H1 (cell line): ENCODE measurements at regions not wholly inside any gene's neighbourhood (a gene's known extent, or its start where the extent isn't known, plus 50 kb on each side); places are given as distances from the start of the nearest gene placed in this dataset.

Experiments
- CTCF ChIA-PET: fragments of 300-600 bp; sonication (Branson Sonifier 250); formaldehyde crosslinking; loops from one replicate; lab custom pipeline; 2021; ENCODE audit not compliant: partially characterized antibody; lab: Charles Lee
- POLR2A ChIA-PET: fragments of 300-600 bp; sonication (Branson Sonifier 250); formaldehyde crosslinking; loops from one replicate; lab custom pipeline; 2021; ENCODE audit warnings: inconsistent platforms; ENCODE audit not compliant: partially characterized antibody; lab: Charles Lee
- DNase-seq, 2 experiments: peaks; one replicate each; pipeline versions ENCODE4 v3.0.0 to v3.0.0-alpha.2; 2010 to 2022; ENCODE audit warnings: low spot score in 2 of 2, low read depth in 1 of 2, mixed read lengths in 1 of 2
- FAIRE-seq: peaks from 2 replicates; lab custom pipeline; 2011; peaks lifted over from hg19 to GRCh38; lab: Jason Lieb, UNC
- H2AFZ ChIP-seq: 2 replicates; pipeline ENCODE4 v1.8.1; 2012; ENCODE audit warnings: low read length, inconsistent platforms
- H2AK5ac ChIP-seq: 2 replicates; pipeline ENCODE4 v1.6.1; 2013; ENCODE audit warnings: low read depth, low read length
- H2BK120ac ChIP-seq: replicated peaks from 2 replicates; pipeline ENCODE3; 2013; ENCODE audit warnings: low read depth, low read length, inconsistent platforms
- H2BK12ac ChIP-seq: 2 replicates; pipeline ENCODE4 v1.6.1; 2013; ENCODE audit warnings: low read depth, low read length
- H2BK15ac ChIP-seq: 2 replicates; pipeline ENCODE4 v1.6.1; 2013; ENCODE audit warnings: low read length
- H2BK20ac ChIP-seq: 2 replicates; pipeline ENCODE4 v1.6.1; 2013; ENCODE audit warnings: low read length
- H2BK5ac ChIP-seq: 2 replicates; pipeline ENCODE4 v1.6.1; 2013; ENCODE audit warnings: low read depth, low read length
- H3K14ac ChIP-seq: 2 replicates; pipeline ENCODE4 v1.6.1; 2013; ENCODE audit warnings: inconsistent platforms; ENCODE audit not compliant: insufficient read length
- H3K18ac ChIP-seq: 2 replicates; pipeline ENCODE4 v1.6.1; 2013; ENCODE audit warnings: low read length; ENCODE audit errors: extremely low read depth
- H3K23ac ChIP-seq: 2 replicates; pipeline ENCODE4 v1.6.1; 2013; ENCODE audit warnings: inconsistent platforms; ENCODE audit not compliant: insufficient read length
- H3K23me2 ChIP-seq: 2 replicates; pipeline ENCODE4 v1.6.1; 2013; ENCODE audit warnings: low read depth, low read length
- H3K27ac ChIP-seq: 2 replicates; pipeline ENCODE4 v1.6.1; 2011; ENCODE audit warnings: low read depth, low read length, inconsistent platforms
- H3K27me3 ChIP-seq, 4 experiments: replicated peaks in 1 of 4; 1 replicate in 1 of 4; 2 replicates in 3 of 4; pipeline versions ENCODE4 v1.6.1 to v1.8.1; 2011 to 2013; ENCODE audit warnings: low read length in 3 of 4, mild to moderate bottlenecking in 3 of 4, inconsistent platforms in 2 of 4, mixed read lengths in 2 of 4, moderate library complexity in 1 of 4; ENCODE audit not compliant: control insufficient read depth in 3 of 4, insufficient read depth in 3 of 4; ENCODE audit errors: extremely low read depth in 1 of 4
- H3K36me3 ChIP-seq, 4 experiments: 2 replicates each; pipeline versions ENCODE4 v1.6.1 to v1.8.1; 2011 to 2013; ENCODE audit warnings: mild to moderate bottlenecking in 4 of 4, low read length in 3 of 4, moderate library complexity in 2 of 4, control low read depth in 1 of 4, inconsistent platforms in 1 of 4; ENCODE audit not compliant: insufficient read depth in 4 of 4, control insufficient read depth in 2 of 4
- H3K4ac ChIP-seq: replicated peaks from 2 replicates; pipeline ENCODE3; 2013; ENCODE audit warnings: low read length, low read depth, mixed read lengths, inconsistent platforms; ENCODE audit not compliant: insufficient read length
- H3K4me1 ChIP-seq, 4 experiments: replicated peaks in 1 of 4; 1 replicate in 1 of 4; 2 replicates in 3 of 4; pipeline versions ENCODE4 v1.6.1 to v1.8.1; 2011 to 2013; ENCODE audit warnings: low read length in 3 of 4, inconsistent platforms in 2 of 4, mixed read lengths in 1 of 4; ENCODE audit not compliant: insufficient read depth in 4 of 4, control insufficient read depth in 3 of 4
- H3K4me2 ChIP-seq, 2 experiments: 2 replicates each; pipeline versions ENCODE4 v1.6.1 to v1.8.1; 2011 to 2013; ENCODE audit warnings: low read depth in 2 of 2, low read length in 2 of 2, control low read depth in 1 of 2, inconsistent platforms in 1 of 2, mild to moderate bottlenecking in 1 of 2; ENCODE audit not compliant: insufficient read depth in 1 of 2
- H3K4me3 ChIP-seq, 4 experiments: fragments of 200-600, 300-600 bp in 1 of 4; sonication (generic), shearing (Covaris generic), sonication (Bioruptor Twin) in 1 of 4; 2 replicates each; pipeline versions ENCODE4 v1.5.1 to v1.8.1; 2011 to 2016; ENCODE audit warnings: low read length in 4 of 4, low read depth in 3 of 4, control low read depth in 2 of 4, inconsistent platforms in 2 of 4, mild to moderate bottlenecking in 2 of 4, mixed read lengths in 1 of 4, moderate library complexity in 1 of 4; ENCODE audit not compliant: insufficient read depth in 2 of 4; ENCODE audit errors: extremely low read depth in 1 of 4
- H3K56ac ChIP-seq: replicated peaks from 2 replicates; pipeline ENCODE3; 2013; ENCODE audit warnings: low read depth, mild to moderate bottlenecking, mixed read lengths, low read length, inconsistent platforms; ENCODE audit not compliant: insufficient read length
- H3K79me1 ChIP-seq: 2 replicates; pipeline ENCODE4 v1.6.1; 2013; ENCODE audit warnings: low read depth, low read length, control low read depth
- H3K79me2 ChIP-seq, 2 experiments: 2 replicates each; pipeline versions ENCODE4 v1.6.1 to v1.8.1; 2012 to 2013; ENCODE audit warnings: low read length in 2 of 2, mild to moderate bottlenecking in 2 of 2, inconsistent platforms in 1 of 2; ENCODE audit not compliant: insufficient read depth in 2 of 2, control insufficient read depth in 1 of 2
- H3K9ac ChIP-seq, 4 experiments: replicated peaks in 1 of 4; 1 replicate in 1 of 4; 2 replicates in 3 of 4; pipeline versions ENCODE4 v1.6.1 to v1.8.1; 2011 to 2013; ENCODE audit warnings: low read depth in 3 of 4, low read length in 3 of 4, control low read depth in 2 of 4, mild to moderate bottlenecking in 2 of 4, moderate library complexity in 2 of 4, inconsistent platforms in 1 of 4; ENCODE audit errors: extremely low read depth in 1 of 4
- H3K9me3 ChIP-seq, 2 experiments: 2 replicates each; pipeline versions ENCODE4 v1.6.1 to v1.8.1; 2012 to 2013; ENCODE audit warnings: mild to moderate bottlenecking in 2 of 2, moderate library complexity in 2 of 2, control low read depth in 1 of 2, inconsistent platforms in 1 of 2, low read depth in 1 of 2, low read length in 1 of 2, mixed read lengths in 1 of 2; ENCODE audit not compliant: insufficient read depth in 2 of 2
- H4K20me1 ChIP-seq, 2 experiments: replicated peaks in 1 of 2; 2 replicates each; pipeline versions ENCODE3 to v1.8.1; 2011 to 2013; ENCODE audit warnings: inconsistent platforms in 2 of 2, low read length in 2 of 2, mild to moderate bottlenecking in 1 of 2; ENCODE audit not compliant: insufficient read depth in 2 of 2, control insufficient read depth in 1 of 2
- H4K5ac ChIP-seq: 2 replicates; pipeline ENCODE4 v1.6.1; 2013; ENCODE audit warnings: low read length, low read depth, mixed read lengths, inconsistent platforms; ENCODE audit not compliant: insufficient read length
- H4K8ac ChIP-seq: 2 replicates; pipeline ENCODE4 v1.8.0; 2013; ENCODE audit warnings: mild to moderate bottlenecking, moderate library complexity, low read length, inconsistent platforms; ENCODE audit not compliant: insufficient read depth; ENCODE audit errors: extremely low read depth
- H4K91ac ChIP-seq: replicated peaks from 2 replicates; pipeline ENCODE3; 2013; ENCODE audit warnings: low read length, mixed read lengths, inconsistent platforms; ENCODE audit not compliant: insufficient read length
- CEBPB ChIP-seq: IDR thresholded peaks from 2 replicates; pipeline ENCODE4 v1.6.1; 2012; ENCODE audit warnings: low read depth, low read length
- WGBS, 2 experiments: shearing (Covaris generic) in 1 of 2; methylation state at CpG; one replicate each; pipeline versions ENCODE4 v1.1.6 to v1.1.7; 2013 to 2015; ENCODE audit warnings: low lambda C conversion rate in 2 of 2, mixed read lengths in 2 of 2, inconsistent platforms in 1 of 2, low coverage in 1 of 2, missing lambda C conversion rate in 1 of 2; ENCODE audit not compliant: insufficient replicate concordance in 2 of 2, insufficient coverage in 1 of 2, insufficient read length in 1 of 2; ENCODE audit errors: extremely low coverage in 1 of 2, missing lambda C conversion rate in 1 of 2; 5-methylcytosine and 5-hydroxymethylcytosine counted together
- TF ChIP-seq, protein P1 (sequence below): IDR thresholded peaks from 2 replicates; pipeline ENCODE4 v1.6.1; 2012; ENCODE audit warnings: low read length, inconsistent platforms

DNA sequence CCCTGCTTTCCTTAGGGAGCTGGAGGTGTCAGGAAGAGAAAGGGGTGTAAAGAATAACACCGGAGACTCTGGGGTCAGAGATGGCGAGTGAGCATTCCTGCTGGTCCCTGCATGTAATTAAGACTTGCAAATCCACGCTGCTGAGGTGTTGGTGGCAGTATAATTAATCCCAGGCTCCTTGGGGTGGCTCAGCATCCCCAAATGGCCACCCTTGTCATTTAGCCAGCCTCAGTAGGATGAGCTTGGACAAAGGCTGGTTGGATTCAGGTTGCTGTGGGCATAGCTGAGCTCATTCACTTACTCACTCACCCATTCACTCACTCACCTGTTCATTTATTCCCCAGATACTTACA lies 174.4 kb upstream of the RPH3A start:
- Histone ChIP-seq H2BK20ac (no peak overlapping the region; the same call in 1 of the 2 replicates), H2BK120ac (no peak overlapping the region), H2AFZ (0 out of 2 replicates have a peak overlapping the region, but pooled peaks have one; percentile 33), H3K23ac (no peak overlapping the region), H4K91ac (no peak overlapping the region), H3K36me3 (no peaks in the 10 kb centered on the region), H2BK5ac (peak overlapping the region; percentile 69), H2BK15ac (no peak overlapping the region), H3K27me3 (peaks cover 0 to 4% (median 3%) of the 10 kb centered on the region in 4 experiments; a peak in 5 of 7 replicates), H3K79me2 (no peaks in the 10 kb centered on the region), H2BK12ac (no peak overlapping the region), H2AK5ac (no peak overlapping the region)
- WGBS, 2 experiments: 8% methylated on average over 3 of the region's 3 CpGs; no CpG with 5 or more reads in 1 of the 2 experiments
- CTCF ChIA-PET: interaction anchor here (0.8 to 1.6 kb wide), 7 partner anchors 15 to 88 kb away, joined by 3 to 6 read pairs (median 3); no protein-coding TSS in a partner anchor
- TF ChIP-seq, protein P1, sequence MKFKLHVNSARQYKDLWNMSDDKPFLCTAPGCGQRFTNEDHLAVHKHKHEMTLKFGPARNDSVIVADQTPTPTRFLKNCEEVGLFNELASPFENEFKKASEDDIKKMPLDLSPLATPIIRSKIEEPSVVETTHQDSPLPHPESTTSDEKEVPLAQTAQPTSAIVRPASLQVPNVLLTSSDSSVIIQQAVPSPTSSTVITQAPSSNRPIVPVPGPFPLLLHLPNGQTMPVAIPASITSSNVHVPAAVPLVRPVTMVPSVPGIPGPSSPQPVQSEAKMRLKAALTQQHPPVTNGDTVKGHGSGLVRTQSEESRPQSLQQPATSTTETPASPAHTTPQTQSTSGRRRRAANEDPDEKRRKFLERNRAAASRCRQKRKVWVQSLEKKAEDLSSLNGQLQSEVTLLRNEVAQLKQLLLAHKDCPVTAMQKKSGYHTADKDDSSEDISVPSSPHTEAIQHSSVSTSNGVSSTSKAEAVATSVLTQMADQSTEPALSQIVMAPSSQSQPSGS: no peak
- no peak for TF ChIP-seq CEBPB
- TF ChIP-seq, all 59 proteins: peak for 0
- Histone ChIP-seq H4K5ac (no peak overlapping the region), H3K14ac (no peak overlapping the region), H3K9ac (peak overlapping the region in 1 of 4 experiments; percentile 24; a peak in 1 of 7 replicates), H3K9me3 (no peaks in the 10 kb centered on the region; a peak in 1 of 4 replicates), H3K56ac (no peak overlapping the region), H3K4me2 (peak overlapping the region; percentile 65 to 67), H3K27ac (no peak overlapping the region), H3K79me1 (no peaks in the 10 kb centered on the region), H4K20me1 (no peaks in the 10 kb centered on the region), H3K18ac (no peak overlapping the region), H3K4me3 (peak overlapping the region in 3 of 4 experiments; percentile 22 to 43 (median 34); a peak in 4 of 8 replicates), H3K23me2 (peaks cover 3% of the 10 kb centered on the region; the same call in 1 of the 2 replicates), H4K8ac (no peak overlapping the region), H3K4me1 (peaks cover 11 to 19% (median 12%) of the 10 kb centered on the region in 4 experiments), H3K4ac (no peak overlapping the region)
- POLR2A ChIA-PET: interaction anchor here (1.3 to 1.7 kb wide), 5 partner anchors 10 to 42 kb away, joined by 3 to 5 read pairs (median 4); no protein-coding TSS in a partner anchor
- FAIRE-seq (no peak), DNase-seq (no peak)
